Erythroblast (primary cell): ENCODE measurements at regions not wholly inside any gene's neighbourhood (a gene's known extent, or its start where the extent isn't known, plus 50 kb on each side); places are given as distances from the start of the nearest gene placed in this dataset.

Experiments used
- GATA1 ChIP-seq: IDR thresholded peaks from 2 replicates; pipeline ENCODE4 v1.6.1; 2011; ENCODE audit warnings: low read depth, mild to moderate bottlenecking, control low read depth, low read length, moderate library complexity
- POLR2A ChIP-seq: IDR thresholded peaks from 2 replicates; pipeline ENCODE4 v1.6.1; 2011; ENCODE audit warnings: mild to moderate bottlenecking, low read length

DNA sequence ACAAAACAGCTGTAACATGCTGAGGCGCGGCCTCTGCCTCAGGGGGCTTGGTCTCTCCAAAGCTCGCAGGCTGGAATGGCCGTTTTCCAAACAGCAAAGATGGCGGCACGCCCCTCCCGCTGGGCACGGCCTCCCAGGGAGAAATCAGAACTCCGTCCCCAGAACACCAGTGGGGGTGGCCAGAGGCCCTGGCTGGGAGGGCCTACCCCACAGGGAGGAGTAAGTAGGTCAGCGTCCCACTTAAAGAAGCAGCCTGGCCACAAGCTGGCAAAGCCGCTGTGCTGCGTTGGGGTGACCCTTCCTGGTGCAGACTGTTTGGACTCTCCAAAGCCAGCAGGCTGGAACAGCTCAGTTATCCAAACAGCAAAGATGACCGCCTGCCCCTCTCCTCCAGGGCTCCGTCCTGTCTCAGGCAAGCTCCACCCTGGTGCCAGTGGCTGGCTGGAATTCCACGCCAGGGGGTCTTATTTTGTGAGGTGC, 862.8 kb downstream of the TRIML1 start:
- TF ChIP-seq POLR2A (no peak), GATA1 (no peak)
